GM13976 (cell line): ENCODE measurements at regions not wholly inside any gene's neighbourhood (a gene's known extent, or its start where the extent isn't known, plus 50 kb on each side); places are given as distances from the start of the nearest gene placed in this dataset.

Source experiments
- DNase-seq: peaks from one replicate; pipeline ENCODE4 v3.0.0; 2012; ENCODE audit warnings: low spot score
- in situ Hi-C: fragments of 300-500 bp; cut with MboI; formaldehyde crosslinking; loops from one replicate; pipeline ENCODE4 v1.12.0; 2022; ENCODE audit warnings: low sequenced_read_pairs, mixed read lengths, inconsistent platforms; ENCODE audit not compliant: unreplicated experiment
- TF ChIP-seq, protein P1 (sequence below): IDR thresholded peaks from 2 replicates; pipeline ENCODE4 v1.5.1; 2012; ENCODE audit warnings: borderline replicate concordance, mild to moderate bottlenecking; ENCODE audit not compliant: insufficient read depth; ENCODE audit errors: extremely low read depth, missing control alignments, control extremely low read depth

DNA sequence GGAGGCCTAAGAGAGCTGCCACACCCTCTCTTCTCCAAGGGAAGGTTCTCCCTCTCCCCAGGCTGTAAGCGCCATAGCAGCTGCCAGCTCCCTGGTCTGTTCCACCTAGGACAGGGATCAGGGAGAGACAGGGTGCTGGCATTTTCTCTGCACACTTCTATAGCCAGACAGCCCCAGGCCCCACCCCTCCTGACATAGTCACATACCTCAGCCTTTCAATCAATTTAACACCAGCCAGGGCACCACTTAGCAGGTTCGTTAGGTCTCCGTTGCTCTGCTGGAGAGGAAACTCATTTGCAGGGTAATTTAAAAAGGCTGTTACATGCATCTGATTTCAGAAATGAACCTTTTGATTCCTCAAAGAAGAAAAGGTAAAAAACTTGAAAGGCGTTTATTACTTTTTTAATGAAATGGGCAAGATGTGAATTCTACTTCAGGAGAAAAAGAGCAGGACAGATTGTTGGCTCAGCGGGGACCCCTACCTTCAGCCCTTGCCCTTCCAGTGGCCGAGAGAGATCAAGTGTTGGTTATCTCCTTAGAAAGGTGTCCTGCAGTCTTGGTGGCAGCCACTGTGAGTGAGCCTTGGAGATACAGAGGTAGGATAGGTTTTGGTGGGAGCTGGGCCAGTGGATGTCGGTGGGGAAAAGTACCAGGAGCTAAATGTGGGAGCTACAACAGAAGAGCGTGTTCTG, 180.5 kb upstream of the GALNT17 start:
- in situ Hi-C loops: no loop called here
- no peak for DNase-seq
- TF ChIP-seq, protein P1, sequence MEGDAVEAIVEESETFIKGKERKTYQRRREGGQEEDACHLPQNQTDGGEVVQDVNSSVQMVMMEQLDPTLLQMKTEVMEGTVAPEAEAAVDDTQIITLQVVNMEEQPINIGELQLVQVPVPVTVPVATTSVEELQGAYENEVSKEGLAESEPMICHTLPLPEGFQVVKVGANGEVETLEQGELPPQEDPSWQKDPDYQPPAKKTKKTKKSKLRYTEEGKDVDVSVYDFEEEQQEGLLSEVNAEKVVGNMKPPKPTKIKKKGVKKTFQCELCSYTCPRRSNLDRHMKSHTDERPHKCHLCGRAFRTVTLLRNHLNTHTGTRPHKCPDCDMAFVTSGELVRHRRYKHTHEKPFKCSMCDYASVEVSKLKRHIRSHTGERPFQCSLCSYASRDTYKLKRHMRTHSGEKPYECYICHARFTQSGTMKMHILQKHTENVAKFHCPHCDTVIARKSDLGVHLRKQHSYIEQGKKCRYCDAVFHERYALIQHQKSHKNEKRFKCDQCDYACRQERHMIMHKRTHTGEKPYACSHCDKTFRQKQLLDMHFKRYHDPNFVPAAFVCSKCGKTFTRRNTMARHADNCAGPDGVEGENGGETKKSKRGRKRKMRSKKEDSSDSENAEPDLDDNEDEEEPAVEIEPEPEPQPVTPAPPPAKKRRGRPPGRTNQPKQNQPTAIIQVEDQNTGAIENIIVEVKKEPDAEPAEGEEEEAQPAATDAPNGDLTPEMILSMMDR: no peak

- TF ChIP-seq, protein P1: no peak
- in situ Hi-C loops: no loop called here
- no peak for DNase-seq
These were observed 179.6 kb upstream of the GALNT17 start for GRCh38 chr7:70952311-70952710.

- in situ Hi-C loops: no loop called here
- TF ChIP-seq, protein P1: no peak
These were observed 178.6 kb upstream of the GALNT17 start for GRCh38 chr7:70953331-70953741.

GRCh38 chr7:70953796-70954195, 178.1 kb upstream of the GALNT17 start:
- in situ Hi-C loops: no loop called here

More at GRCh38 chr7:70953331-70953741, 178.6 kb upstream of the GALNT17 start:
- DNase-seq: no peak

DNA sequence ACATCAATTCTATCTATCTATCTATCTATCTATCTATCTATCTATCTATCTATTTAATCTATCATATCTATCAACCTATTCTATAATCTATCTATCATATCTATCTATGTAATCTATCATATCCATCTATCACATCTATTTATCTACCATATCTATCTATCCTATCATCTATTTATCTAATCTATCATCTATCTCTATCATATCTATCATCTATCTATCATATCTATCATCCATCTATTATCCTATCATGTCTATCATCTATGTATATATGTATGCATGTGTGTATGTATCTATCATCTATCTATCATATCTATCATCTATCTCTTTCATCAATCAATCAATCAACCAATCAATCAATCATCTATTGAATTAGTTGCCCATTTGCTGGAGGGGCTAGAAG, 159.3 kb upstream of the GALNT17 start:
- in situ Hi-C loops: no loop called here
- DNase-seq: no peak

More at GRCh38 chr7:70953796-70954195, 178.1 kb upstream of the GALNT17 start:
- no peak for DNase-seq
- TF ChIP-seq, protein P1: no peak

GRCh38 chr7:70975754-70976153, 156.2 kb upstream of the GALNT17 start:
- no peak for DNase-seq
- in situ Hi-C loops: no loop called here
- TF ChIP-seq, protein P1: no peak

More for the DNA sequence above, 159.3 kb upstream of the GALNT17 start:
- TF ChIP-seq, protein P1: no peak
